Naive B cell (primary cell): ENCODE measurements at regions not wholly inside any gene's neighbourhood (a gene's known extent, or its start where the extent isn't known, plus 50 kb on each side); places are given as distances from the start of the nearest gene placed in this dataset.
"Not testable (repeated sequence)": the region's sequence is repeated elsewhere in the genome, so short reads cannot be mapped to it uniquely, and the experiment has no call there.

ENCODE experiments used
- ATAC-seq, 2 donors: fragments of 150-1000 bp; cut with Tn5 transposase; 2 replicates each; pipeline ENCODE4 v1.10.0; 2021; ENCODE audit warnings: low read depth in 2 of 2, mild to moderate bottlenecking in 2 of 2, moderate library complexity in 2 of 2
- DNase-seq: peaks from one replicate; pipeline ENCODE4 v3.0.0; 2022
- H3K27ac Mint-ChIP-seq, 6 donors: one replicate each; pipeline ENCODE4 v1.8.0; 2020 to 2022; ENCODE audit warnings: mild to moderate bottlenecking in 6 of 6, mixed read lengths in 6 of 6, moderate library complexity in 5 of 6, inconsistent platforms in 2 of 6
- H3K27me3 Mint-ChIP-seq, 3 donors: one replicate each; pipeline ENCODE4 v1.8.0; 2021 to 2022; ENCODE audit warnings: mixed read lengths in 3 of 3, mild to moderate bottlenecking in 1 of 3
- H3K36me3 Mint-ChIP-seq, 2 donors: one replicate each; pipeline ENCODE4 v1.8.0; 2020 to 2022; ENCODE audit warnings: mixed read lengths in 2 of 2, inconsistent platforms in 1 of 2, mild to moderate bottlenecking in 1 of 2
- H3K4me1 Mint-ChIP-seq, 3 donors: one replicate each; pipeline ENCODE4 v1.8.0; 2020 to 2022; ENCODE audit warnings: mixed read lengths in 3 of 3, inconsistent platforms in 1 of 3, mild to moderate bottlenecking in 1 of 3, moderate library complexity in 1 of 3
- H3K4me3 Mint-ChIP-seq, 8 donors: one replicate each; pipeline ENCODE4 v1.8.0; 2020 to 2022; ENCODE audit warnings: mild to moderate bottlenecking in 8 of 8, mixed read lengths in 8 of 8, moderate library complexity in 8 of 8, inconsistent platforms in 2 of 8
- H3K9me3 Mint-ChIP-seq, 7 donors: one replicate each; pipeline ENCODE4 v1.8.0; 2020 to 2022; ENCODE audit warnings: mixed read lengths in 7 of 7, mild to moderate bottlenecking in 5 of 7, inconsistent platforms in 2 of 7, moderate library complexity in 1 of 7

DNA sequence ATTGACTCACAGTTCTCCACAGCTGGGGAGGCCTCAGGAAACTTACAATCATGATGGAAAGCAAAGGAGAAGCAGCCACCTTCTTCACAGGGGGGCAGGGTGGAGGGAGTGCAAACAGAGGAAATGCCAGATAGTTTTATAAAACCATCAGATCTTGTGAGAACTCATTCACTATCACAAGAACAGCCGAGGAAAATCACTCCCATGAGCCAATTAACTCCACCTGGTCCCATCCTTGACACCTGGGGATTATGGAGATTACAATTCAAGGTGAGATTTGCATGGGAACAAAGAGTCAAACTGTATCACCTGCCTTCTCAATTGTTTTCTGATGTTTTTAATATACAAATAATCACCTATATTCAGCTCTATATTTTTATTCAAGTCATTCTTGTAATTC is 1527.3 kb upstream of the GOT2 start:
- Mint-ChIP-seq H3K27ac (no peak overlapping the region), H3K9me3 (peaks cover 0 to 8% (median 4%) of the 10 kb centered on the region in 7 donors), H3K36me3 (no peaks in the 10 kb centered on the region), H3K4me1 (no peaks in the 10 kb centered on the region), H3K27me3 (no peaks in the 10 kb centered on the region), H3K4me3 (no peak overlapping the region)
- no peak for DNase-seq
- no peak for ATAC-seq

GRCh38 chr16:60259956-60260355 is 1525.8 kb upstream of the GOT2 start:
- no peaks in the 10 kb centered on the region for H3K27me3 Mint-ChIP-seq
- DNase-seq (no peak), ATAC-seq (no peak)

GRCh38 chr16:60246086-60246485 is 1512.0 kb upstream of the GOT2 start:
- ATAC-seq (no peak), DNase-seq (no peak)
- Mint-ChIP-seq H3K9me3 (peaks cover 0 to 7% (median 5%) of the 10 kb centered on the region in 7 donors), H3K36me3 (no peaks in the 10 kb centered on the region), H3K4me1 (no peaks in the 10 kb centered on the region), H3K27me3 (no peaks in the 10 kb centered on the region), H3K4me3 (no peak overlapping the region), H3K27ac (no peak overlapping the region)

More at GRCh38 chr16:60259956-60260355, 1525.8 kb upstream of the GOT2 start:
- peaks cover 0 to 8% (median under 1%) of the 10 kb centered on the region in 7 donors for H3K9me3 Mint-ChIP-seq
- H3K36me3 Mint-ChIP-seq: no peaks in the 10 kb centered on the region
- no peak overlapping the region for H3K4me3 Mint-ChIP-seq
- no peak overlapping the region for H3K27ac Mint-ChIP-seq
- no peaks in the 10 kb centered on the region for H3K4me1 Mint-ChIP-seq

GRCh38 chr16:60241671-60242070 is 1507.6 kb upstream of the GOT2 start:
- no peak for ATAC-seq
- H3K27me3 Mint-ChIP-seq: no peaks in the 10 kb centered on the region
- H3K27ac Mint-ChIP-seq: no peak overlapping the region

DNA sequence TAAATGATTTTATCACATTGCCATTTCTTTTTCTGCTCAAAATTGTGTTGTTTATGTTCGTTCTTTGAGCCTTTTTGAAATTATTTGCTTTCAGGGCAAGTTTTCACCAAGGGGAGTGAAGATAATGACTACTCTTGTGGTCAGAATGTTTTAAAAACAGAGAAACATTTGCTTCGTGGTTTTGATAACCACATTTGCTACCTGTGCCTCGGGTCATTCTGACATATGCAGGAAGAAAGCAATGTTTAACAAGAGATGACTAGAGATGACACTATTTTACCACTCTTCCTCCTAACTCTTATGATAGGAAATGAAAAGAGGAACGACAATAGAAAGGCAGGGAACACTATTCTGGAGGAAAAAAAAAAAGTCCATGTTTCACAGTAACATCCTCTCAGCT is 1496.5 kb upstream of the GOT2 start:
- Mint-ChIP-seq H3K36me3 (no peaks in the 10 kb centered on the region), H3K27me3 (no peaks in the 10 kb centered on the region), H3K27ac (no peak overlapping the region), H3K4me1 (no peaks in the 10 kb centered on the region), H3K4me3 (no peak overlapping the region), H3K9me3 (peaks cover 2 to 23% (median 9%) of the 10 kb centered on the region in 7 donors)
- DNase-seq: no peak
- ATAC-seq: no peak

More at GRCh38 chr16:60241671-60242070, 1507.6 kb upstream of the GOT2 start:
- peaks cover 0 to 14% (median 3%) of the 10 kb centered on the region in 7 donors for H3K9me3 Mint-ChIP-seq
- H3K4me3 Mint-ChIP-seq: no peak overlapping the region
- H3K36me3 Mint-ChIP-seq: no peaks in the 10 kb centered on the region
- no peak for DNase-seq
- H3K4me1 Mint-ChIP-seq: no peaks in the 10 kb centered on the region

DNA sequence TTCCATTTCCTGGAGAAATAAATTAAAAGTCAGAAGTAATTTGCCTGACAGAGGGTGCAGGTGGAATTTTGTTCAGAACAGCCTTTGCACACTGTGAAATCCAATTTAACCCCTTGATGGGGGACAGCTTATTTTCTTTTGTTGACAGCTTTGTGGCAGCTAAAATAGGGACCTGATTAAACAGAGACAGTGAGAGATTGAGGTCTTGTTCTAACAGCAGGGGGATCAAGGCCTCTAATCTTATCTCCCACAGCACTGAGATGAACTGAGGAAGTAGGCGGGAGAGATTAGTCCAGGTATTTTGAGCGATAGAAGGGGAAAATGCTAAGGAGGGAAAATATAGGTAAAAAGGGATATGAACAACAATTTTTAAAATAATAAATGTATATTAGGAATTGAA is 1491.4 kb upstream of the GOT2 start:
- no peaks in the 10 kb centered on the region for H3K36me3 Mint-ChIP-seq
- H3K4me1 Mint-ChIP-seq: no peaks in the 10 kb centered on the region
- no peaks in the 10 kb centered on the region for H3K27me3 Mint-ChIP-seq
- no peak overlapping the region for H3K27ac Mint-ChIP-seq
- H3K4me3 Mint-ChIP-seq: no peak overlapping the region
- no peak for ATAC-seq
- DNase-seq: no peak
- peaks cover 0 to 15% (median 12%) of the 10 kb centered on the region in 7 donors for H3K9me3 Mint-ChIP-seq

DNA sequence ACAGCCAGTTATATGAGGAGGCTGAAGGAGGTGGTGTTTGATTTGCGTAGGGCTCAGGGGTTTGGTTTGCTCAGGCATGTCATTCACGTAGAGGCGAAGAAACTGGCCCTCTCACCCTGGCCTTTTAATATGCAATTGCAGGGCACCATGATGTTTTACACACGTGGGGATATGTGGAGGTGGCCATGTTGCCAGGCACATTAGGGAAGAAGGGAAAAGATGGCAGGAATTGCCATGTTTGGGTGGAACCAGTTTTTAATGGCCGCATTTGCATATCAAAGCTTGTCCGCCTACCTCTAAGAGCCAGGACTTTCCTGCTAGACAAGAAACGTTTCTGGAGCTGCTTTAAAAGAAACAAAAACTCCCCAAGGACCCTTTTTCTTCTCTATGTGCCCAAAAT is 1483.7 kb upstream of the GOT2 start:
- no peaks in the 10 kb centered on the region for H3K36me3 Mint-ChIP-seq
- ATAC-seq (no peak), DNase-seq (no peak)
- H3K27me3 Mint-ChIP-seq: no peaks in the 10 kb centered on the region
- H3K9me3 Mint-ChIP-seq: peaks cover 0 to 10% (median 7%) of the 10 kb centered on the region in 7 donors
- H3K27ac Mint-ChIP-seq: no peak overlapping the region
- no peak overlapping the region for H3K4me3 Mint-ChIP-seq
- no peaks in the 10 kb centered on the region for H3K4me1 Mint-ChIP-seq

- Mint-ChIP-seq H3K4me1 (no peaks in the 10 kb centered on the region), H3K9me3 (peaks cover 0 to 10% (median 5%) of the 10 kb centered on the region in 7 donors), H3K27ac (no peak overlapping the region), H3K36me3 (no peaks in the 10 kb centered on the region), H3K27me3 (no peaks in the 10 kb centered on the region), H3K4me3 (no peak overlapping the region)
- DNase-seq: no peak
- ATAC-seq: no peak
Observed at GRCh38 chr16:60214311-60214710, 1480.2 kb upstream of the GOT2 start.

DNA sequence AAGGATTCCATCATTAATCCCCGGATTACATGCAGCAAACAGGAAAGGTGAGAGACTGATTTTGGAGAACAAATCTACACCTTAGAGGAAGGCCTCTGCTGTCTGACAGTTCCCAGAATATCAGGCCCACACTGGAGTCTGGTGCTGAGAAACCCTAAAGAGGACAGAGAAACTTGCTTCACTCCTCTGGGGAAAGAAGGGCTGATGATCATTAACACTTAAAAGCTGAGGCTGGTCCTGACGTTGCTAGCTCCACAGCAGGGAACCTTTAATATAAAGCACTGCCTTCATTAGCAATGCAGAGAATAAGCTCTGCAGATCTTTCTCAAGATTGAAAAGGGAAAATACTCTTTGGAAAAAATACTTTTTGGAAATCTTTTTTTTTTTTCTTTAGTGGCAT is 1472.4 kb upstream of the GOT2 start:
- H3K4me1 Mint-ChIP-seq: no peaks in the 10 kb centered on the region

GRCh38 chr16:60204181-60204580 is 1470.1 kb upstream of the GOT2 start:
- H3K27me3 Mint-ChIP-seq: no peaks in the 10 kb centered on the region
- ATAC-seq (no peak), DNase-seq (no peak)
- H3K36me3 Mint-ChIP-seq: no peaks in the 10 kb centered on the region
- H3K9me3 Mint-ChIP-seq: peaks cover 0 to 11% (median 5%) of the 10 kb centered on the region in 7 donors
- no peak overlapping the region for H3K4me3 Mint-ChIP-seq
- H3K4me1 Mint-ChIP-seq: no peaks in the 10 kb centered on the region
- no peak overlapping the region for H3K27ac Mint-ChIP-seq

More for the DNA sequence above, 1472.4 kb upstream of the GOT2 start:
- DNase-seq (no peak), ATAC-seq (no peak)
- Mint-ChIP-seq H3K36me3 (no peaks in the 10 kb centered on the region), H3K27ac (no peak overlapping the region), H3K4me3 (no peak overlapping the region), H3K9me3 (peaks cover 0 to 6% (median 2%) of the 10 kb centered on the region in 7 donors), H3K27me3 (no peaks in the 10 kb centered on the region)

- Mint-ChIP-seq H3K36me3 (no peaks in the 10 kb centered on the region), H3K27me3 (no peaks in the 10 kb centered on the region), H3K27ac (no peak overlapping the region), H3K4me1 (no peaks in the 10 kb centered on the region), H3K9me3 (peaks cover 0 to 11% (median 6%) of the 10 kb centered on the region in 7 donors), H3K4me3 (no peak overlapping the region)
- ATAC-seq (no peak), DNase-seq (no peak)
Observed at GRCh38 chr16:60203525-60204124, 1469.5 kb upstream of the GOT2 start.

DNA sequence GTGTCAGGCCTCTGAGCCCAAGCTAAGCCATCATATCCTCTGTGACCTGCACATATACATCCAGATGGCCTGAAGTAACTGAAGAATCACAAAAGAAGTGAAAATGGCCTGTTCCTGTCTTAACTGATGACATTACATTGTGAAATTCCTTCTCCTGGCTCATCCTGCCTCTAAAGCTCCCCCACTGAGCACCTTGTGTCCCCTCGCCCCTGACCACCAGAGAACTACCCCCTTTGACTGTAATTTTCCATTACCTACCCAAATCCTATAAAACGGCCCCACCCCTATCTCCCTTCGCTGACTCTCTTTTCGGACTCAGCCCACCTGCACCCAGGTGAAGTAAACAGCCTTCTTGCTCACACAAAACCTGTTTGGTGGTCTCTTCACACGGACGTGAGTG is 1466.6 kb upstream of the GOT2 start:
- not testable (repeated sequence) for H3K27ac Mint-ChIP-seq, DNase-seq, H3K4me1 Mint-ChIP-seq, H3K36me3 Mint-ChIP-seq, ATAC-seq, H3K27me3 Mint-ChIP-seq, H3K4me3 Mint-ChIP-seq
- H3K9me3 Mint-ChIP-seq: peaks cover 0 to 12% (median 6%) of the 10 kb centered on the region in 7 donors

DNA sequence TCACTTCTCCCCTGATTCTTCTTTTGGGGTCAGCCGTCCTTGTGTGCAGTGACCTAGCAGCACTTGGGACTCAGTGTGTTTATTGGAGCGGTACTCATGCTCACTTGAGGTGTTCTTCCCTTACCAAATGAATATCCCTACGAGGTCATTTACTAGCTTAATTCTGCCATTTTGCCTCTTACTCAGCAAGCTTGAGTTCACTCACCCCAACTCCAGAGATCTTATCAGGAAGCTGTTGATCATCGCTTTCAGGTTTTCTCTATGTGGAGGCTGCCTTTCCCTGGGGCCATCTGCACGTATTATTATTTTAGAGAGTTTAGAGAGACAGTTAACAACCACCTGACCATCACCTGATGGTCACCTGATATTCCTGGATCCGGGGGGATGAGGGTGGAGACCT is 1466.0 kb upstream of the GOT2 start:
- DNase-seq (no peak), ATAC-seq (no peak)
- H3K4me3 Mint-ChIP-seq: no peak overlapping the region
- H3K9me3 Mint-ChIP-seq: peaks cover 0 to 12% (median 5%) of the 10 kb centered on the region in 7 donors
- no peaks in the 10 kb centered on the region for H3K4me1 Mint-ChIP-seq
- no peaks in the 10 kb centered on the region for H3K36me3 Mint-ChIP-seq
- no peaks in the 10 kb centered on the region for H3K27me3 Mint-ChIP-seq
- no peak overlapping the region for H3K27ac Mint-ChIP-seq

DNA sequence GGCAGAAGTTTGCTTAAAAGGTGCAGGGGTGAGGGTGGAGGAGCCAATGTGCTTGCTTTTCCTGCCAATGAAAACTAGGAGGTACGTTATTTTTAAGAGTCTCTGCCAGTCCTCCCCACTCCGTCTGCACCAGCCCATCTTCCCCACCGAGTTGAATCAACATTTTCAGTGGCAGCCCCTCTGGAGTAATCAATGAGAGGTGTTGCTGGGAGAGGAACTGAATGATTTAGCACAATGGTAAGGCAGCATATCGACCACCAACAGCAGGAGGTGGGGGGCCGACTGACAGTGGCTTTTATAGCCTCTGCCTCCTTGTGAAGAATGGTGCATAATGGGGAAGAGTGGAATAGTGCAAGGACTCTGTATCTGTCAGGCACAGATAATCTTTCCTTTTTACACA is 1465.0 kb upstream of the GOT2 start:
- Mint-ChIP-seq H3K4me3 (no peak overlapping the region), H3K36me3 (no peaks in the 10 kb centered on the region), H3K4me1 (no peaks in the 10 kb centered on the region), H3K27ac (no peak overlapping the region), H3K9me3 (peaks cover 0 to 17% (median 6%) of the 10 kb centered on the region in 7 donors), H3K27me3 (no peaks in the 10 kb centered on the region)
- ATAC-seq (no peak), DNase-seq (no peak)

- H3K4me3 Mint-ChIP-seq: no peak overlapping the region
- H3K4me1 Mint-ChIP-seq: no peaks in the 10 kb centered on the region
- ATAC-seq: no peak
- no peak overlapping the region for H3K27ac Mint-ChIP-seq
- no peaks in the 10 kb centered on the region for H3K36me3 Mint-ChIP-seq
- peaks cover 0 to 15% (median 5%) of the 10 kb centered on the region in 7 donors for H3K9me3 Mint-ChIP-seq
- no peak for DNase-seq
- H3K27me3 Mint-ChIP-seq: no peaks in the 10 kb centered on the region
Observed at GRCh38 chr16:60181536-60181935, 1447.4 kb upstream of the GOT2 start.
